Endothelial cell of umbilical vein (primary cell): ENCODE measurements at regions not wholly inside any gene's neighbourhood (a gene's known extent, or its start where the extent isn't known, plus 50 kb on each side); places are given as distances from the start of the nearest gene placed in this dataset.

Experiments
- BruUV-seq: library from RNA; stranded (reverse); fragments of 400-500 nt; replicated peaks from 2 replicates; lab custom pipeline; 2021; lab: Mats Ljungman, UMichigan
- CTCF ChIA-PET: fragments of 300-600, 350-600 bp; sonication (Branson Sonifier 250); formaldehyde crosslinking; loops from one replicate; lab custom pipeline; 2021; ENCODE audit warnings: antibody characterized with exemption, inconsistent platforms; lab: Charles Lee
- POLR2A ChIA-PET: fragments of 300-600, 350-600 bp; sonication (Branson Sonifier 250); formaldehyde crosslinking; loops from one replicate; lab custom pipeline; 2021; ENCODE audit warnings: antibody characterized with exemption, inconsistent platforms; lab: Charles Lee
- DNase-seq: peaks from one replicate; pipeline ENCODE4 v3.0.0-alpha.2; 2011; ENCODE audit warnings: low read depth, low spot score
- FAIRE-seq: peaks from 2 replicates; lab custom pipeline; 2011; peaks lifted over from hg19 to GRCh38; lab: Jason Lieb, UNC
- H2AFZ ChIP-seq: 2 replicates; pipeline ENCODE4 v1.6.0; 2012; ENCODE audit warnings: low read depth, low read length, control low read depth, inconsistent platforms
- H3K27ac ChIP-seq: 2 replicates; pipeline ENCODE4 v1.5.1; 2011; ENCODE audit warnings: low read depth, mild to moderate bottlenecking, control low read depth, low read length, moderate library complexity; ENCODE audit not compliant: insufficient read depth
- H3K27me3 ChIP-seq, 2 experiments: 2 replicates each; pipeline versions ENCODE4 v1.6.0 to v1.6.1; 2011; ENCODE audit warnings: low read length in 2 of 2, mixed read lengths in 1 of 2; ENCODE audit not compliant: control insufficient read depth in 2 of 2, insufficient read depth in 2 of 2
- H3K36me3 ChIP-seq, 2 experiments: 2 replicates in 1 of 2; 3 replicates in 1 of 2; pipeline ENCODE4 v1.5.1; 2011; ENCODE audit warnings: low read length in 2 of 2, mild to moderate bottlenecking in 1 of 2, moderate library complexity in 1 of 2; ENCODE audit not compliant: control insufficient read depth in 2 of 2, insufficient read depth in 2 of 2; ENCODE audit errors: extremely low read depth in 1 of 2
- H3K4me1 ChIP-seq: 3 replicates; pipeline ENCODE4 v1.5.1; 2011; ENCODE audit warnings: mild to moderate bottlenecking, low read length; ENCODE audit not compliant: control insufficient read depth, insufficient read depth; ENCODE audit errors: extremely low read depth
- H3K4me2 ChIP-seq: 2 replicates; pipeline ENCODE4 v1.6.1; 2011; ENCODE audit warnings: low read length, control low read depth, mixed read lengths; ENCODE audit not compliant: insufficient read depth
- H3K4me3 ChIP-seq, 3 experiments: fragments of 200-600 bp in 1 of 3; sonication (generic), shearing (Covaris generic) in 1 of 3; replicated peaks in 1 of 3; 2 replicates each; pipeline ENCODE4 v1.5.1; 2011 to 2016; ENCODE audit warnings: control low read depth in 3 of 3, low read length in 3 of 3, mild to moderate bottlenecking in 2 of 3, inconsistent platforms in 1 of 3, low read depth in 1 of 3, moderate library complexity in 1 of 3; ENCODE audit not compliant: insufficient read depth in 1 of 3
- H3K79me2 ChIP-seq: 2 replicates; pipeline ENCODE4 v1.6.0; 2012; ENCODE audit warnings: low read length, inconsistent platforms; ENCODE audit not compliant: control insufficient read depth, insufficient read depth
- H3K9ac ChIP-seq: replicated peaks from 2 replicates; pipeline ENCODE3; 2011; ENCODE audit warnings: low read length, control low read depth; ENCODE audit not compliant: insufficient read depth; ENCODE audit errors: extremely low read depth
- H3K9me1 ChIP-seq: replicated peaks from 3 replicates; pipeline ENCODE4 v1.6.0; 2011; ENCODE audit warnings: mild to moderate bottlenecking, low read length; ENCODE audit not compliant: control insufficient read depth, insufficient read depth; ENCODE audit errors: extremely low read depth
- H3K9me3 ChIP-seq: replicated peaks from 2 replicates; pipeline ENCODE4 v1.5.1; 2012; ENCODE audit warnings: low read length, inconsistent platforms; ENCODE audit not compliant: control insufficient read depth, insufficient read depth
- H4K20me1 ChIP-seq: replicated peaks from 2 replicates; pipeline ENCODE3; 2011; ENCODE audit warnings: mild to moderate bottlenecking, low read length; ENCODE audit not compliant: control insufficient read depth, insufficient read depth; ENCODE audit errors: extremely low read depth
- EZH2 ChIP-seq: IDR thresholded peaks from 2 replicates; pipeline ENCODE4 v1.6.1; 2012; ENCODE audit warnings: borderline replicate concordance, low read depth, mild to moderate bottlenecking, moderate library complexity, low read length, inconsistent platforms; ENCODE audit not compliant: severe bottlenecking
- FOS ChIP-seq: IDR thresholded peaks from 2 replicates; pipeline ENCODE4 v1.6.1; 2011; ENCODE audit warnings: mild to moderate bottlenecking, low read length, moderate library complexity, borderline replicate concordance; ENCODE audit not compliant: insufficient read depth
- GATA2 ChIP-seq: IDR thresholded peaks from 2 replicates; pipeline ENCODE4 v1.7.0; 2011; ENCODE audit warnings: low read depth, mild to moderate bottlenecking, moderate library complexity, mixed read lengths, low read length; ENCODE audit not compliant: insufficient read length, insufficient read depth
- JUN ChIP-seq: IDR thresholded peaks from 2 replicates; pipeline ENCODE4 v1.6.1; 2011; ENCODE audit warnings: borderline replicate concordance, low read depth; ENCODE audit not compliant: insufficient read length, insufficient read depth
- MYC ChIP-seq: IDR thresholded peaks from one replicate; pipeline ENCODE4 v1.6.1; 2011; ENCODE audit warnings: mild to moderate bottlenecking, low read depth, low read length
- POLR2A ChIP-seq: IDR thresholded peaks from 2 replicates; pipeline ENCODE4 v1.6.1; 2012; ENCODE audit warnings: low read depth, mild to moderate bottlenecking, control low read depth, low read length
- POLR2AphosphoS5 ChIP-seq: IDR thresholded peaks from 2 replicates; pipeline ENCODE4 v1.6.1; 2012; ENCODE audit warnings: low read depth, mild to moderate bottlenecking, control low read depth, low read length, moderate library complexity; ENCODE audit not compliant: insufficient read depth
- dilution Hi-C: fragments of 300-500 bp; cut with MboI; formaldehyde crosslinking; loops from one replicate; pipeline ENCODE4 v1.15.0; 2019; ENCODE audit warnings: low sequenced_read_pairs; ENCODE audit not compliant: extremely low pct_ligation_motif_present
- intact Hi-C: fragments of 100-400 bp; cut with micrococcal nuclease; formaldehyde crosslinking; loops from one replicate; pipeline ENCODE4 v1.10.0; 2022
- TF ChIP-seq, protein P1 (sequence below): IDR thresholded peaks from 2 replicates; pipeline ENCODE4 v1.6.1; 2011; ENCODE audit not compliant: insufficient read depth, insufficient read length
- TF ChIP-seq, protein P2 (sequence below), 2 donors: IDR thresholded peaks; 1 replicate in 1 of 2; 2 replicates in 1 of 2; pipeline ENCODE4 v1.5.1; 2011; ENCODE audit warnings: low read length in 2 of 2, mild to moderate bottlenecking in 2 of 2, moderate library complexity in 2 of 2, control low read depth in 1 of 2, inconsistent platforms in 1 of 2, low read depth in 1 of 2; ENCODE audit not compliant: insufficient read depth in 1 of 2; ENCODE audit errors: extremely low read depth in 1 of 2

DNA sequence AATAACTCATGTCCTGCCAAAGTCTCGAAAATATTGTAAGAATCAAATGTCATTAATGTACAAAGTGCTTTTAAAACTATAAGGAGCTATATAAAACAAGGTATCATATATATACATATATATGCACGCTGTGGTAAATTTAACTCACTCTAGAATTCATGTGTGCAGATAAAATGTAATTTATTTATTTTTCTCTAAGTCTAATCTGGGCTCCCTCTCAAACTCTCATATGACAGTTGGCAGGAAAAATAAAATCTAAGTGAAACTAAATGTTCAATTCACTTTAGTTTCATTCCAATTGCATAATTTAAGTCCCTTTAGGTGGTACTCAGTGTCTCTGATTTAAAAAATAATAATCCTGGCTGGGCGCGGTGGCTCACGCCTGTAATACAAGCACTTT, 372.0 kb upstream of the DAB1 start:
- dilution Hi-C loops (no loop called here), intact Hi-C loops (no loop called here)
- H3K4me1 ChIP-seq = no peaks in the 10 kb centered on the region
- no peak overlapping the region for H3K27ac ChIP-seq
- no TSS peak for BruUV-seq
- DNase-seq = no peak
- no peak overlapping the region for H3K4me3 ChIP-seq
- H3K27me3 ChIP-seq = no peaks in the 10 kb centered on the region
- no peaks in the 10 kb centered on the region for H3K36me3 ChIP-seq
- H4K20me1 ChIP-seq = no peaks in the 10 kb centered on the region
- peaks cover 3% of the 10 kb centered on the region for H3K9me3 ChIP-seq
- H2AFZ ChIP-seq = no peak overlapping the region
- TF ChIP-seq, protein P1, sequence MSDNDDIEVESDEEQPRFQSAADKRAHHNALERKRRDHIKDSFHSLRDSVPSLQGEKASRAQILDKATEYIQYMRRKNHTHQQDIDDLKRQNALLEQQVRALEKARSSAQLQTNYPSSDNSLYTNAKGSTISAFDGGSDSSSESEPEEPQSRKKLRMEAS = no peak
- TF ChIP-seq POLR2AphosphoS5 (no peak), MYC (no peak), POLR2A (no peak)
- no peaks in the 10 kb centered on the region for H3K79me2 ChIP-seq
- ChIA-PET POLR2A (no interaction called here), CTCF (no interaction called here)
- no peak for FAIRE-seq
- H3K9me1 ChIP-seq = no peaks in the 10 kb centered on the region
- no peak overlapping the region for H3K4me2 ChIP-seq
- no peak overlapping the region for H3K9ac ChIP-seq

GRCh38 chr1:57794078-57794477, 370.2 kb upstream of the DAB1 start:
- intact Hi-C loops = no loop called here
- no peak for FAIRE-seq
- Histone ChIP-seq H3K4me2 (no peak overlapping the region), H3K4me3 (no peak overlapping the region), H3K4me1 (no peaks in the 10 kb centered on the region), H3K79me2 (no peaks in the 10 kb centered on the region), H4K20me1 (no peaks in the 10 kb centered on the region), H3K9me3 (peaks cover 3% of the 10 kb centered on the region), H2AFZ (no peak overlapping the region), H3K9me1 (no peaks in the 10 kb centered on the region), H3K36me3 (no peaks in the 10 kb centered on the region), H3K27ac (no peak overlapping the region), H3K9ac (no peak overlapping the region), H3K27me3 (no peaks in the 10 kb centered on the region)
- ChIA-PET POLR2A (no interaction called here), CTCF (no interaction called here)
- DNase-seq = no peak
- no TSS peak for BruUV-seq
- dilution Hi-C loops = no loop called here
- TF ChIP-seq, protein P2, sequence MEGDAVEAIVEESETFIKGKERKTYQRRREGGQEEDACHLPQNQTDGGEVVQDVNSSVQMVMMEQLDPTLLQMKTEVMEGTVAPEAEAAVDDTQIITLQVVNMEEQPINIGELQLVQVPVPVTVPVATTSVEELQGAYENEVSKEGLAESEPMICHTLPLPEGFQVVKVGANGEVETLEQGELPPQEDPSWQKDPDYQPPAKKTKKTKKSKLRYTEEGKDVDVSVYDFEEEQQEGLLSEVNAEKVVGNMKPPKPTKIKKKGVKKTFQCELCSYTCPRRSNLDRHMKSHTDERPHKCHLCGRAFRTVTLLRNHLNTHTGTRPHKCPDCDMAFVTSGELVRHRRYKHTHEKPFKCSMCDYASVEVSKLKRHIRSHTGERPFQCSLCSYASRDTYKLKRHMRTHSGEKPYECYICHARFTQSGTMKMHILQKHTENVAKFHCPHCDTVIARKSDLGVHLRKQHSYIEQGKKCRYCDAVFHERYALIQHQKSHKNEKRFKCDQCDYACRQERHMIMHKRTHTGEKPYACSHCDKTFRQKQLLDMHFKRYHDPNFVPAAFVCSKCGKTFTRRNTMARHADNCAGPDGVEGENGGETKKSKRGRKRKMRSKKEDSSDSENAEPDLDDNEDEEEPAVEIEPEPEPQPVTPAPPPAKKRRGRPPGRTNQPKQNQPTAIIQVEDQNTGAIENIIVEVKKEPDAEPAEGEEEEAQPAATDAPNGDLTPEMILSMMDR (IDR thresholded peaks at IDR 0.05; ENCODE audit: extremely low read depth in 1 of 2, insufficient read depth in 1 of 2, low read depth in 1 of 2, low read length in 2 of 2) = no peak
- no peak for TF ChIP-seq EZH2
- TF ChIP-seq JUN = no peak
- TF ChIP-seq, protein P1 = no peak
- no peak for TF ChIP-seq POLR2AphosphoS5
- TF ChIP-seq MYC = no peak
- TF ChIP-seq GATA2 = no peak
- no peak for TF ChIP-seq FOS
- TF ChIP-seq POLR2A = no peak
